ENCODE measurements at regions not wholly inside any gene's neighbourhood (a gene's known extent, or its start where the extent isn't known, plus 50 kb on each side); places are given as distances from the start of the nearest gene placed in this dataset.
A peak's percentile ranks its signal among the peaks of the same experiment; 100 is the strongest.

DNA sequence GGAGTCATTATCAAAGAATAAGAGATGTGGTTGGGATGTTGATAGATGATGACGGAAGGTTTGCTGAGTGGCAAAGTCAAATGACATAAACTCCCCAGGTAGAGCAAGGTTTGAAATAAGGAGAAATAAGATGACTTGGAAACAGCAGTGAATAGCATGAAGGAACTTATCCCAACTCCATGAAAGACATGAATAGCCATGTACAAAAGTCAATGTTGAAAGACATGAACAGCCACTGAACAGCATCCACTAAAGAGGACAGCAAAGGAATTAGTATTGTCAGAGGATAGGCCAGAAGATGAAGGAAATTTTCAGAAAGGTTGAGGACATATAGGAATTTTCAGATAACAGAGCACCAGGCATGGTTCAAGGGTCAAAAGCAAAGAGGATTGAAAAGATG lies 286.0 kb upstream of the FBXL7 start:
- FAIRE-seq (no peak), DNase-seq (ENCODE audit: extremely low read depth in 1 of 4, low spot score in 3 of 4) (no peak), ATAC-seq (no peak)
- Histone ChIP-seq H3K4me3 (no peak overlapping the region), H3K27me3 (ENCODE audit: control insufficient read depth in 2 of 2, insufficient read depth in 2 of 2, low read length in 2 of 2) (no peaks in the 10 kb centered on the region), H3K9ac (ENCODE audit: insufficient read depth in 1 of 2, low read depth in 2 of 2, low read length in 2 of 2) (no peak overlapping the region), H3K79me2 (ENCODE audit: control insufficient read depth, insufficient read depth, low read length) (no peaks in the 10 kb centered on the region), H3K4me1 (replicated peaks in 1 of 2; ENCODE audit: control insufficient read depth in 2 of 2, insufficient read depth in 2 of 2, low read length in 2 of 2) (no peaks in the 10 kb centered on the region), H3K27ac (ENCODE audit: extremely low read depth, low read depth, low read length) (no peak overlapping the region), H3K9me1 (ENCODE audit: control insufficient read depth, insufficient read depth, low read length) (no peaks in the 10 kb centered on the region), H3K4me2 (ENCODE audit: insufficient read depth, low read length) (no peak overlapping the region), H4K20me1 (replicated peaks; ENCODE audit: control insufficient read depth, insufficient read depth, low read length) (no peaks in the 10 kb centered on the region), H3K9me3 (replicated peaks; ENCODE audit: control insufficient read depth, insufficient read depth, low read depth, low read length) (no peaks in the 10 kb centered on the region), H3K36me3 (ENCODE audit: control insufficient read depth, insufficient read depth, low read length) (no peaks in the 10 kb centered on the region), H2AFZ (ENCODE audit: low read depth, low read length) (no peak overlapping the region)
- ChIA-PET POLR2A (no interaction called here), CTCF (ENCODE audit: low intra/inter-chr PET ratio) (no interaction called here)
- no TSS peak for BruUV-seq (replicated peaks)
- TF ChIP-seq JUNB (CRISPR knock-in tag; conservative IDR thresholded peaks at IDR 0.05) (no peak), STAT6 (CRISPR knock-in tag; IDR thresholded peaks at IDR 0.05) (no peak)
- in situ Hi-C loops (cut with MboI) = no loop called here
- intact Hi-C loops (cut with micrococcal nuclease) = no loop called here
- WGBS (ENCODE audit: insufficient coverage, low coverage, missing lambda C conversion rate) = 6% methylated on average over 1 of the region's 1 CpG

DNA sequence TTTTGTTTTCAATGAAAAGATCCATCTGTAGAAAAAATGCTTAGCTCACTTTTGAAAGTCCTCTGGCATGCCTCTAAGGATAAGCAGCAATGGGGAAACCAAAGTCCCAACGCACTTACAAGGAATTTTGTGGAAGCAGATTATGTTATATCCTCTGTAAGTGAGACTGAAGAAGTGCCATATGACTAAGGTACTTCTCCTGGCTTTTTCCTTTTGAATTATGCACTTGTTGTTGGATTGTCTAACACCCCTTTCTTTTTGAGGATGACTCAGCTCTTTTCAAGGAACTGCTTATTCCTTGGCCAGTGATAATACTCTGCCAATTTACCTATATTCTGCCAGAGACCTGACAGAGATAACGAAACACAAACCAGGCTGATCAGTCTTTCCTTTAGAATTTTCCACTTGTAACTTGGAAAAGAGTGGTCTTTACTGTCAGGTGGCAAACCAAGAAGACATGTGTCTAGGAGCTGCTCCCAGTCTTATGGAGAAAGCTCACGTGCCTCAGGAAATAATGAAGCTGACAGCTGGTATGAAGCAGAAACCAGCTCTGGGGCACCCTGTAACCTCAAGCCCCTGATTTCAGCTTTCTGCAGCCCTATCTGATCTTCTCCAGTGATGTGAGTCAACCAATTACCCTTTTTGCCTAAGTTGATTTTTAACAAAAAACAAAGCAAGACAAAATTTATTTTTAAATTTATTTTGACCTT lies 290.8 kb upstream of the FBXL7 start:
- WGBS (ENCODE audit: insufficient coverage, low coverage, missing lambda C conversion rate) = 0% methylated on average over 3 of the region's 3 CpGs
- Histone ChIP-seq H3K9me1 (ENCODE audit: control insufficient read depth, insufficient read depth, low read length) (no peaks in the 10 kb centered on the region), H2AFZ (ENCODE audit: low read depth, low read length) (no peak overlapping the region), H3K9ac (ENCODE audit: insufficient read depth in 1 of 2, low read depth in 2 of 2, low read length in 2 of 2) (no peak overlapping the region), H3K9me3 (replicated peaks; ENCODE audit: control insufficient read depth, insufficient read depth, low read depth, low read length) (no peaks in the 10 kb centered on the region), H3K36me3 (ENCODE audit: control insufficient read depth, insufficient read depth, low read length) (no peaks in the 10 kb centered on the region), H3K79me2 (ENCODE audit: control insufficient read depth, insufficient read depth, low read length) (no peaks in the 10 kb centered on the region), H4K20me1 (replicated peaks; ENCODE audit: control insufficient read depth, insufficient read depth, low read length) (no peaks in the 10 kb centered on the region), H3K27ac (ENCODE audit: extremely low read depth, low read depth, low read length) (no peak overlapping the region), H3K4me3 (no peak overlapping the region), H3K4me2 (ENCODE audit: insufficient read depth, low read length) (no peak overlapping the region), H3K4me1 (replicated peaks in 1 of 2; ENCODE audit: control insufficient read depth in 2 of 2, insufficient read depth in 2 of 2, low read length in 2 of 2) (no peaks in the 10 kb centered on the region), H3K27me3 (ENCODE audit: control insufficient read depth in 2 of 2, insufficient read depth in 2 of 2, low read length in 2 of 2) (no peaks in the 10 kb centered on the region)
- in situ Hi-C loops (cut with MboI) (no loop called here), intact Hi-C loops (cut with micrococcal nuclease) (no loop called here)
- ATAC-seq (no peak), FAIRE-seq (no peak), DNase-seq (ENCODE audit: extremely low read depth in 1 of 4, low spot score in 3 of 4) (no peak)
- no TSS peak for BruUV-seq (replicated peaks)
- POLR2A ChIA-PET = no interaction called here
- TF ChIP-seq MAFF (IDR thresholded peaks at IDR 0.05; ENCODE audit: low read length) (peak; percentile 26), ZNF311 (CRISPR knock-in tag; IDR thresholded peaks at IDR 0.05) (no peak), PHF21A (IDR thresholded peaks at IDR 0.05; ENCODE audit: borderline replicate concordance, low read depth) (no peak), MAFG (tag; conservative IDR thresholded peaks at IDR 0.05) (peak; percentile 58; the same call in 1 of the 2 replicates), KDM4B (IDR thresholded peaks at IDR 0.05; ENCODE audit: borderline replicate concordance in 2 of 2, low read depth in 1 of 2) (no peak)
- CTCF ChIA-PET (ENCODE audit: low intra/inter-chr PET ratio) = no interaction called here

Measured in K562 (cell line).